K562 (cell line): ENCODE measurements at regions not wholly inside any gene's neighbourhood (a gene's known extent, or its start where the extent isn't known, plus 50 kb on each side); places are given as distances from the start of the nearest gene placed in this dataset.
A peak's percentile ranks its signal among the peaks of the same experiment; 100 is the strongest.

Source experiments
- ATAC-seq: fragments of 200-7000 bp; cut with Tn5 transposase; 3 replicates; pipeline ENCODE4 v1.9.1; 2020; ENCODE audit warnings: moderate library complexity
- BruUV-seq: library from RNA; stranded (reverse); fragments of 400-500 nt; replicated peaks from 2 replicates; lab custom pipeline; 2021; lab: Mats Ljungman, UMichigan
- CTCF ChIA-PET: fragments of 300-600 bp; formaldehyde crosslinking; extraction: SDS; loops from one replicate; lab custom pipeline; 2021; ENCODE audit warnings: low intra/inter-chr PET ratio; lab: Yijun Ruan, JAX
- POLR2A ChIA-PET: fragments of 300-600, 350-650 bp; sonication (Branson Sonifier 250); formaldehyde crosslinking; extraction: SDS; loops from one replicate; lab custom pipeline; 2021; ENCODE audit warnings: antibody characterized with exemption, inconsistent platforms; lab: Yijun Ruan, JAX
- DNase-seq, 4 experiments: peaks; one replicate each; pipeline versions ENCODE4 v3.0.0 to v3.0.0-alpha.2; 2011 to 2018; ENCODE audit warnings: low spot score in 3 of 4, mixed read lengths in 3 of 4; ENCODE audit errors: extremely low read depth in 1 of 4
- FAIRE-seq: peaks from 2 replicates; lab custom pipeline; 2011; peaks lifted over from hg19 to GRCh38; lab: Jason Lieb, UNC
- H2AFZ ChIP-seq: 2 replicates; pipeline ENCODE4 v1.6.0; 2011; ENCODE audit warnings: low read depth, low read length, control low read depth, inconsistent platforms
- H3K27ac ChIP-seq: fragments of 200-600 bp; 3 replicates; pipeline ENCODE4 v1.8.0; 2011; ENCODE audit warnings: low read depth, mild to moderate bottlenecking, control low read depth, inconsistent platforms, low read length, moderate library complexity, mixed read lengths; ENCODE audit errors: extremely low read depth
- H3K27me3 ChIP-seq, 2 experiments: fragments of 300-600 bp in 1 of 2; 2 replicates in 1 of 2; 3 replicates in 1 of 2; pipeline versions ENCODE4 v1.6.0 to v1.8.0; 2011; ENCODE audit warnings: inconsistent platforms in 2 of 2, low read length in 2 of 2, mild to moderate bottlenecking in 1 of 2, mixed read lengths in 1 of 2, moderate library complexity in 1 of 2; ENCODE audit not compliant: control insufficient read depth in 2 of 2, insufficient read depth in 2 of 2
- H3K36me3 ChIP-seq: fragments of 300-600 bp; 3 replicates; pipeline ENCODE4 v1.8.0; 2011; ENCODE audit warnings: mild to moderate bottlenecking, low read length, inconsistent platforms; ENCODE audit not compliant: control insufficient read depth, insufficient read depth
- H3K4me1 ChIP-seq, 2 experiments: fragments of 200-600 bp in 1 of 2; replicated peaks in 1 of 2; 2 replicates in 1 of 2; 3 replicates in 1 of 2; pipeline versions ENCODE4 v1.5.1 to v1.8.0; 2011; ENCODE audit warnings: inconsistent platforms in 2 of 2, low read length in 2 of 2, mild to moderate bottlenecking in 1 of 2, mixed read lengths in 1 of 2, moderate library complexity in 1 of 2; ENCODE audit not compliant: control insufficient read depth in 2 of 2, insufficient read depth in 2 of 2
- H3K4me2 ChIP-seq: 2 replicates; pipeline ENCODE4 v1.6.1; 2011; ENCODE audit warnings: low read length, control low read depth, inconsistent platforms, mixed read lengths; ENCODE audit not compliant: insufficient read depth
- H3K4me3 ChIP-seq: fragments of 200-600 bp; sonication (generic), shearing (Covaris generic); 2 replicates; pipeline ENCODE4 v1.5.1; 2016; ENCODE audit warnings: control low read depth, inconsistent platforms
- H3K79me2 ChIP-seq: fragments of 200-600 bp; 3 replicates; pipeline ENCODE4 v1.8.0; 2011; ENCODE audit warnings: low read length, inconsistent platforms; ENCODE audit not compliant: control insufficient read depth, insufficient read depth
- H3K9ac ChIP-seq, 2 experiments: 2 replicates each; pipeline versions ENCODE4 v1.6.0 to v1.6.1; 2011; ENCODE audit warnings: low read depth in 2 of 2, low read length in 2 of 2, control low read depth in 1 of 2, inconsistent platforms in 1 of 2, mild to moderate bottlenecking in 1 of 2, mixed read lengths in 1 of 2; ENCODE audit not compliant: insufficient read depth in 1 of 2
- H3K9me1 ChIP-seq: one replicate; pipeline ENCODE4 v1.6.0; 2011; ENCODE audit warnings: inconsistent platforms, mild to moderate bottlenecking, low read length, moderate library complexity; ENCODE audit not compliant: control insufficient read depth, insufficient read depth
- H3K9me3 ChIP-seq: replicated peaks from 2 replicates; pipeline ENCODE4 v1.5.1; 2011; ENCODE audit warnings: low read depth, low read length, inconsistent platforms; ENCODE audit not compliant: control insufficient read depth, insufficient read depth
- H4K20me1 ChIP-seq: replicated peaks from 2 replicates; pipeline ENCODE4 v1.6.1; 2011; ENCODE audit warnings: low read length, inconsistent platforms, mixed read lengths; ENCODE audit not compliant: control insufficient read depth, insufficient read depth
- WGBS: fragments of 100-300 bp; shearing (Covaris generic); methylation state at CpG from one replicate; pipeline ENCODE4 v1.1.6; 2016; ENCODE audit warnings: low coverage, mixed read lengths; ENCODE audit not compliant: insufficient coverage; ENCODE audit errors: missing lambda C conversion rate; 5-methylcytosine and 5-hydroxymethylcytosine counted together
- in situ Hi-C: fragments of 300-500 bp; cut with MboI; formaldehyde crosslinking; loops from 4 replicates; pipeline ENCODE4 v1.15.0; 2018; ENCODE audit warnings: inconsistent platforms, mixed read lengths
- intact Hi-C: fragments of 100-400 bp; cut with micrococcal nuclease; formaldehyde crosslinking; loops from 2 replicates; pipeline ENCODE4 v1.14.2; 2022
- TF ChIP-seq, protein P1 (sequence below), 2 experiments: fragments of 450-650 bp; formaldehyde crosslinking in 1 of 2; IDR thresholded peaks; 2 replicates each; pipeline versions ENCODE4 v1.4.0 to v1.6.1; 2014 to 2020; ENCODE audit warnings: mild to moderate bottlenecking in 2 of 2, borderline replicate concordance in 1 of 2, low read depth in 1 of 2
- TF ChIP-seq, protein P2 (sequence below), 3 experiments: fragments of 200-800 bp in 1 of 3; fragments of 250-450 bp in 1 of 3; fragments of 450-650 bp in 1 of 3; sonication (Bioruptor Pico) in 1 of 3; sonication (Bioruptor generic) in 1 of 3; formaldehyde crosslinking in 1 of 3; IDR thresholded peaks; 2 replicates each; pipeline versions ENCODE4 v1.6.1 to v1.8.0; 2016 to 2022; ENCODE audit warnings: mild to moderate bottlenecking in 2 of 3, missing genetic modification characterization in 2 of 3, missing compliant biosample characterization in 1 of 3, moderate library complexity in 1 of 3

- intact Hi-C loops, result no loop called here
- Histone ChIP-seq H3K4me3 (no peak overlapping the region), H2AFZ (peak overlapping the region; percentile 56), H3K27me3 (0 out of 5 replicates have a peak, but pooled peaks cover 0 to 5% of the 10 kb centered on the region in 2 experiments), H3K9me3 (no peaks in the 10 kb centered on the region), H3K27ac (no peak overlapping the region), H3K4me2 (no peak overlapping the region), H4K20me1 (no peaks in the 10 kb centered on the region), H3K4me1 (peaks cover 3 to 26% of the 10 kb centered on the region in 2 experiments; a peak in 4 of 5 replicates), H3K36me3 (no peaks in the 10 kb centered on the region), H3K79me2 (no peaks in the 10 kb centered on the region), H3K9me1 (peaks cover 4% of the 10 kb centered on the region), H3K9ac (no peak overlapping the region)
- CTCF ChIA-PET, result no interaction called here
- DNase-seq, result no peak
- POLR2A ChIA-PET, result interaction anchor here (1.2 kb wide), 1 partner anchor 25 kb away, joined by 3 read pairs; no protein-coding TSS in a partner anchor
- FAIRE-seq, result peak; percentile 52
- in situ Hi-C loops, result no loop called here
- WGBS, result 17% methylated on average over 9 of the region's 9 CpGs
- BruUV-seq, result no TSS peak
- no peak for ATAC-seq
- TF ChIP-seq, protein P1, sequence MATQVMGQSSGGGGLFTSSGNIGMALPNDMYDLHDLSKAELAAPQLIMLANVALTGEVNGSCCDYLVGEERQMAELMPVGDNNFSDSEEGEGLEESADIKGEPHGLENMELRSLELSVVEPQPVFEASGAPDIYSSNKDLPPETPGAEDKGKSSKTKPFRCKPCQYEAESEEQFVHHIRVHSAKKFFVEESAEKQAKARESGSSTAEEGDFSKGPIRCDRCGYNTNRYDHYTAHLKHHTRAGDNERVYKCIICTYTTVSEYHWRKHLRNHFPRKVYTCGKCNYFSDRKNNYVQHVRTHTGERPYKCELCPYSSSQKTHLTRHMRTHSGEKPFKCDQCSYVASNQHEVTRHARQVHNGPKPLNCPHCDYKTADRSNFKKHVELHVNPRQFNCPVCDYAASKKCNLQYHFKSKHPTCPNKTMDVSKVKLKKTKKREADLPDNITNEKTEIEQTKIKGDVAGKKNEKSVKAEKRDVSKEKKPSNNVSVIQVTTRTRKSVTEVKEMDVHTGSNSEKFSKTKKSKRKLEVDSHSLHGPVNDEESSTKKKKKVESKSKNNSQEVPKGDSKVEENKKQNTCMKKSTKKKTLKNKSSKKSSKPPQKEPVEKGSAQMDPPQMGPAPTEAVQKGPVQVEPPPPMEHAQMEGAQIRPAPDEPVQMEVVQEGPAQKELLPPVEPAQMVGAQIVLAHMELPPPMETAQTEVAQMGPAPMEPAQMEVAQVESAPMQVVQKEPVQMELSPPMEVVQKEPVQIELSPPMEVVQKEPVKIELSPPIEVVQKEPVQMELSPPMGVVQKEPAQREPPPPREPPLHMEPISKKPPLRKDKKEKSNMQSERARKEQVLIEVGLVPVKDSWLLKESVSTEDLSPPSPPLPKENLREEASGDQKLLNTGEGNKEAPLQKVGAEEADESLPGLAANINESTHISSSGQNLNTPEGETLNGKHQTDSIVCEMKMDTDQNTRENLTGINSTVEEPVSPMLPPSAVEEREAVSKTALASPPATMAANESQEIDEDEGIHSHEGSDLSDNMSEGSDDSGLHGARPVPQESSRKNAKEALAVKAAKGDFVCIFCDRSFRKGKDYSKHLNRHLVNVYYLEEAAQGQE (IDR thresholded peaks at IDR 0.05; ENCODE audit: borderline replicate concordance), result peak; percentile 34; the same call in 1 of the 2 replicates
- TF ChIP-seq, protein P1 (CRISPR knock-in tag; IDR thresholded peaks at IDR 0.05; ENCODE audit: low read depth), result no peak
- TF ChIP-seq, protein P2, sequence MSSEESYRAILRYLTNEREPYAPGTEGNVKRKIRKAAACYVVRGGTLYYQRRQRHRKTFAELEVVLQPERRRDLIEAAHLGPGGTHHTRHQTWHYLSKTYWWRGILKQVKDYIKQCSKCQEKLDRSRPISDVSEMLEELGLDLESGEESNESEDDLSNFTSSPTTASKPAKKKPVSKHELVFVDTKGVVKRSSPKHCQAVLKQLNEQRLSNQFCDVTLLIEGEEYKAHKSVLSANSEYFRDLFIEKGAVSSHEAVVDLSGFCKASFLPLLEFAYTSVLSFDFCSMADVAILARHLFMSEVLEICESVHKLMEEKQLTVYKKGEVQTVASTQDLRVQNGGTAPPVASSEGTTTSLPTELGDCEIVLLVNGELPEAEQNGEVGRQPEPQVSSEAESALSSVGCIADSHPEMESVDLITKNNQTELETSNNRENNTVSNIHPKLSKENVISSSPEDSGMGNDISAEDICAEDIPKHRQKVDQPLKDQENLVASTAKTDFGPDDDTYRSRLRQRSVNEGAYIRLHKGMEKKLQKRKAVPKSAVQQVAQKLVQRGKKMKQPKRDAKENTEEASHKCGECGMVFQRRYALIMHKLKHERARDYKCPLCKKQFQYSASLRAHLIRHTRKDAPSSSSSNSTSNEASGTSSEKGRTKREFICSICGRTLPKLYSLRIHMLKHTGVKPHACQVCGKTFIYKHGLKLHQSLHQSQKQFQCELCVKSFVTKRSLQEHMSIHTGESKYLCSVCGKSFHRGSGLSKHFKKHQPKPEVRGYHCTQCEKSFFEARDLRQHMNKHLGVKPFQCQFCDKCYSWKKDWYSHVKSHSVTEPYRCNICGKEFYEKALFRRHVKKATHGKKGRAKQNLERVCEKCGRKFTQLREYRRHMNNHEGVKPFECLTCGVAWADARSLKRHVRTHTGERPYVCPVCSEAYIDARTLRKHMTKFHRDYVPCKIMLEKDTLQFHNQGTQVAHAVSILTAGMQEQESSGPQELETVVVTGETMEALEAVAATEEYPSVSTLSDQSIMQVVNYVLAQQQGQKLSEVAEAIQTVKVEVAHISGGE (CRISPR knock-in tag; IDR thresholded peaks at IDR 0.05), result no peak
Measured at GRCh38 chr5:74337254-74337983, 303.1 kb downstream of the ENC1 start.
